ENCODE measurements at regions not wholly inside any gene's neighbourhood (a gene's known extent, or its start where the extent isn't known, plus 50 kb on each side); places are given as distances from the start of the nearest gene placed in this dataset.

- no peak overlapping the region for H3K4me3 ChIP-seq (ENCODE audit: low read length)
- H3K79me2 ChIP-seq (ENCODE audit: control insufficient read depth, low read length), result no peaks in the 10 kb centered on the region
- TF ChIP-seq EZH2phosphoT487 (IDR thresholded peaks at IDR 0.05; ENCODE audit: borderline replicate concordance, low read length) (no peak), CTCF (IDR thresholded peaks at IDR 0.05; ENCODE audit: low read depth, low read length, poor library complexity, severe bottlenecking) (no peak)
- H3K9me3 ChIP-seq (ENCODE audit: control insufficient read depth, insufficient read depth, low read length), result no peaks in the 10 kb centered on the region
- no peaks in the 10 kb centered on the region for H3K36me3 ChIP-seq (ENCODE audit: control insufficient read depth, low read length)
- no peaks in the 10 kb centered on the region for H3K27me3 ChIP-seq (ENCODE audit: control insufficient read depth, low read length)
- H3K4me2 ChIP-seq (ENCODE audit: low read length), result no peak overlapping the region
- H3K27ac ChIP-seq (ENCODE audit: low read depth, low read length), result no peak overlapping the region
- no peaks in the 10 kb centered on the region for H4K20me1 ChIP-seq (ENCODE audit: control insufficient read depth, insufficient read depth, low read depth, low read length)
- no peaks in the 10 kb centered on the region for H3K4me1 ChIP-seq (ENCODE audit: control insufficient read depth, low read length)
- H3K9me2 ChIP-seq (replicated peaks; ENCODE audit: control insufficient read depth, low read length), result no peaks in the 10 kb centered on the region
- H3F3A ChIP-seq (ENCODE audit: control insufficient read depth, insufficient read depth), result no peaks in the 10 kb centered on the region
Observed at GRCh38 chr18:64399566-64399965, 250.7 kb upstream of the LINC00305 start.

- H4K20me1 ChIP-seq (ENCODE audit: control insufficient read depth, insufficient read depth, low read depth, low read length), result no peaks in the 10 kb centered on the region
- no peaks in the 10 kb centered on the region for H3K4me1 ChIP-seq (ENCODE audit: control insufficient read depth, low read length)
- no peaks in the 10 kb centered on the region for H3K79me2 ChIP-seq (ENCODE audit: control insufficient read depth, low read length)
- no peaks in the 10 kb centered on the region for H3K36me3 ChIP-seq (ENCODE audit: control insufficient read depth, low read length)
- no peaks in the 10 kb centered on the region for H3K9me2 ChIP-seq (replicated peaks; ENCODE audit: control insufficient read depth, low read length)
- H3K4me3 ChIP-seq (ENCODE audit: low read length), result no peak overlapping the region
- H3F3A ChIP-seq (ENCODE audit: control insufficient read depth, insufficient read depth), result no peaks in the 10 kb centered on the region
- no peak for TF ChIP-seq EZH2phosphoT487 (IDR thresholded peaks at IDR 0.05; ENCODE audit: borderline replicate concordance, low read length)
- TF ChIP-seq CTCF (IDR thresholded peaks at IDR 0.05; ENCODE audit: low read depth, low read length, poor library complexity, severe bottlenecking), result no peak
- no peak overlapping the region for H3K4me2 ChIP-seq (ENCODE audit: low read length)
- no peaks in the 10 kb centered on the region for H3K9me3 ChIP-seq (ENCODE audit: control insufficient read depth, insufficient read depth, low read length)
- no peaks in the 10 kb centered on the region for H3K27me3 ChIP-seq (ENCODE audit: control insufficient read depth, low read length)
- H3K27ac ChIP-seq (ENCODE audit: low read depth, low read length), result no peak overlapping the region
Observed at GRCh38 chr18:64398320-64398719, 249.4 kb upstream of the LINC00305 start.

GRCh38 chr18:64392202-64392601 lies 243.3 kb upstream of the LINC00305 start:
- Histone ChIP-seq H4K20me1 (ENCODE audit: control insufficient read depth, insufficient read depth, low read depth, low read length) (no peaks in the 10 kb centered on the region), H3K27me3 (ENCODE audit: control insufficient read depth, low read length) (no peaks in the 10 kb centered on the region), H3K27ac (ENCODE audit: low read depth, low read length) (no peak overlapping the region), H3K9me3 (ENCODE audit: control insufficient read depth, insufficient read depth, low read length) (no peaks in the 10 kb centered on the region), H3K4me2 (ENCODE audit: low read length) (no peak overlapping the region), H3K79me2 (ENCODE audit: control insufficient read depth, low read length) (no peaks in the 10 kb centered on the region), H3F3A (ENCODE audit: control insufficient read depth, insufficient read depth) (no peaks in the 10 kb centered on the region), H3K36me3 (ENCODE audit: control insufficient read depth, low read length) (no peaks in the 10 kb centered on the region), H3K4me1 (ENCODE audit: control insufficient read depth, low read length) (no peaks in the 10 kb centered on the region), H3K9me2 (replicated peaks; ENCODE audit: control insufficient read depth, low read length) (no peaks in the 10 kb centered on the region), H3K4me3 (ENCODE audit: low read length) (no peak overlapping the region)
- TF ChIP-seq CTCF (IDR thresholded peaks at IDR 0.05; ENCODE audit: low read depth, low read length, poor library complexity, severe bottlenecking), result no peak
- no peak for TF ChIP-seq EZH2phosphoT487 (IDR thresholded peaks at IDR 0.05; ENCODE audit: borderline replicate concordance, low read length)

GRCh38 chr18:64384101-64384500 lies 235.2 kb upstream of the LINC00305 start:
- no peak overlapping the region for H3K27ac ChIP-seq (ENCODE audit: low read depth, low read length)

More at GRCh38 chr18:64384101-64384500, 235.2 kb upstream of the LINC00305 start:
- H3K9me2 ChIP-seq (replicated peaks; ENCODE audit: control insufficient read depth, low read length), result no peaks in the 10 kb centered on the region
- no peaks in the 10 kb centered on the region for H3K27me3 ChIP-seq (ENCODE audit: control insufficient read depth, low read length)
- no peaks in the 10 kb centered on the region for H3K4me1 ChIP-seq (ENCODE audit: control insufficient read depth, low read length)
- H3K36me3 ChIP-seq (ENCODE audit: control insufficient read depth, low read length), result no peaks in the 10 kb centered on the region
- H3K79me2 ChIP-seq (ENCODE audit: control insufficient read depth, low read length), result no peaks in the 10 kb centered on the region
- no peaks in the 10 kb centered on the region for H4K20me1 ChIP-seq (ENCODE audit: control insufficient read depth, insufficient read depth, low read depth, low read length)
- no peaks in the 10 kb centered on the region for H3K9me3 ChIP-seq (ENCODE audit: control insufficient read depth, insufficient read depth, low read length)
- no peak overlapping the region for H3K4me2 ChIP-seq (ENCODE audit: low read length)
- H3K4me3 ChIP-seq (ENCODE audit: low read length), result no peak overlapping the region
- TF ChIP-seq EZH2phosphoT487 (IDR thresholded peaks at IDR 0.05; ENCODE audit: borderline replicate concordance, low read length) (no peak), CTCF (IDR thresholded peaks at IDR 0.05; ENCODE audit: low read depth, low read length, poor library complexity, severe bottlenecking) (no peak)
- no peaks in the 10 kb centered on the region for H3F3A ChIP-seq (ENCODE audit: control insufficient read depth, insufficient read depth)
